ENCODE measurements at regions not wholly inside any gene's neighbourhood (a gene's known extent, or its start where the extent isn't known, plus 50 kb on each side); places are given as distances from the start of the nearest gene placed in this dataset.

GRCh38 chr6:128601060-128601459 lies 80.7 kb upstream of the PTPRK start:
- TF ChIP-seq CTCF (IDR thresholded peaks at IDR 0.05) = no peak
- no peak overlapping the region for H3K4me3 ChIP-seq
- DNase-seq (ENCODE audit: low spot score) = no peak
- no peak overlapping the region for H3K27ac ChIP-seq

DNA sequence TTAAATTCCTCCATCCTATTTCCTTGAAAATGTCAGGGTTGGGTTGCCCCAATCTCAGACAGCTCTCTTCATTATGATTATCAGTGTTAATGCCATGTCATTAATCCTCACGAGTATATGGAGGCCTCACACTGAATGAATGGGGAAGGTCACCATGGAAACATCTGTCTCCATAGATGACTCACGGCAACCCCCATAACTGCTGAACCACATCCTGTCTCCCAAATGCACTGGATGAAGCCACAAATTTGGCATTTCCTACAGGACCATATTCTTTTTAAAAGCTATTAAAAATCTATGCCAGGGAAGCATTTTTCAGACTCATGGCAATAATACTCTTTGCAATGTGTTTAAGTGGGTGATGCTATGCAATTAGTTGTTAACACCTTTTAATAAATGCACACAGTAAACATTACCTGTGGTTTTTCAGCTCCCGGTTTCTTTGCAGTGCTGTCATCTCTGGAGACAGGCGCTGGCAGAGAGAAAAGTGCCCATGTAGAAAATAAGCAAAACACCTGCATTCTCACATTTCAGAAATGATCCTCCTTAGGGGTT lies 80.1 kb upstream of the PTPRK start:
- no peak for TF ChIP-seq CTCF (IDR thresholded peaks at IDR 0.05)
- DNase-seq (ENCODE audit: low spot score) = no peak
- no peak overlapping the region for H3K4me3 ChIP-seq
- no peak overlapping the region for H3K27ac ChIP-seq

DNA sequence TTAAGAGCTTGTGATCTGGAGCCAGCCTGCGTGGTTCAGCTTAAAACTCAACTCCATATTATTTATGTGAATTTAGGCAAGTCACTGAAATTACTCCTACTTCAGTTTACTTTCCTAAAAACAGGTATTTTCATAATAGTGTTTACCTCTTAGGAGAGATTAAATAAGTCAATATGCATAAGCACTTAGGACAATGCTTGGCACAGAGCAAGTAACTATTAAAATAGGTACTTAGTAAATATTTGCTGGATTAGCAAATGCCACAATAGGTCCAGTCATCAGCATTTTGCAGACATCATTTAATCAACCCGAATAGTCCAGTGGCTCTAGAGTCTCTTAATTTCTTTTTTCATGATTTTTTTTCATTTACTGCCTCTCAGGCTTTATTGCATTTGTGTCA lies 78.6 kb upstream of the PTPRK start:
- no peak for DNase-seq (ENCODE audit: low spot score)
- Histone ChIP-seq H3K27ac (no peak overlapping the region), H3K4me3 (no peak overlapping the region)

GRCh38 chr6:128598571-128598970 lies 78.2 kb upstream of the PTPRK start:
- DNase-seq (ENCODE audit: low spot score) = no peak
- no peak for TF ChIP-seq CTCF (IDR thresholded peaks at IDR 0.05)
- H3K4me3 ChIP-seq = no peak overlapping the region
- no peak overlapping the region for H3K27ac ChIP-seq

More for the DNA sequence above, 78.6 kb upstream of the PTPRK start:
- no peak for TF ChIP-seq CTCF (IDR thresholded peaks at IDR 0.05)

DNA sequence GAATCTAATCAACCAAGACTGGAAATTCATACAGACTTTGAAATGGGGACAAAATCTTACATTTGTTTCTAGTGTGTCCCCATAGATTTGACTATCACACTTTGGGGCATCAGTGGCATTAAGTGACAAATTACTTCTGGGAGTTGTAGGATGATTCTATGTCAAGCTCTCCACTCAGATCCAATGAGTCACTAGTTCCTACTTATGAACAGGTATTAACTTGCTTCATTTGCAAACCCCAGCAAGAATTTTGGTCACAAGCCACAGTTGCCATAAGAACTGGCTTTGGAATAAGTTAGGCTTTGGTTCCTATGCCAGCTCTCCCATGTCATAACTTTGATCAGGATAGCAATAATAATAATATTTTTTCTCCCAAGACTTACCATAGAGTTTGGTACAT lies 77.6 kb upstream of the PTPRK start:
- no peak for TF ChIP-seq CTCF (IDR thresholded peaks at IDR 0.05)
- H3K27ac ChIP-seq = no peak overlapping the region
- DNase-seq (ENCODE audit: low spot score) = no peak
- no peak overlapping the region for H3K4me3 ChIP-seq

DNA sequence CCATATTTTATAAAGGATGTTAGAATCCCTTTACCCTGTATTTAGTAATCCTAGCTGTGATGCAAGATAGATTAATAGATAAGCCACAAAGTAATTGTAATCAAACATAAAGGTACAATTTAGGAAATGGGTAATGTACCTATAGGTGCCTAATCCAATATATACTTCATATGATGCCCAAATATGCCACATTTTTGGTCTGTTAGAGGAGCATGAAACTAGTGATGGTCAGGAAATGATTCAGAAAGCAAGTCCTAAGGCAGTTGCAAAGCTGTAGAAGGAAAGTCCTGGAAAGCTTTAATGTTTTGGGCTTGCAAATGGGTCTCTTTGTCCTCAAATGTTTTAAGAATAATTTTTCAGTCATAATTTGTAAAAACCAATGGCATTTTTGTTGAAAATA lies 76.6 kb upstream of the PTPRK start:
- no peak overlapping the region for H3K4me3 ChIP-seq
- no peak for DNase-seq (ENCODE audit: low spot score)
- TF ChIP-seq CTCF (IDR thresholded peaks at IDR 0.05) = no peak
- no peak overlapping the region for H3K27ac ChIP-seq

GRCh38 chr6:128595544-128595943 lies 75.1 kb upstream of the PTPRK start:
- Histone ChIP-seq H3K4me3 (no peak overlapping the region), H3K27ac (no peak overlapping the region)
- TF ChIP-seq CTCF (IDR thresholded peaks at IDR 0.05) = no peak
- DNase-seq (ENCODE audit: low spot score) = no peak
